ENCODE measurements at regions not wholly inside any gene's neighbourhood (a gene's known extent, or its start where the extent isn't known, plus 50 kb on each side); places are given as distances from the start of the nearest gene placed in this dataset.

- in situ Hi-C loops (cut with MboI; ENCODE audit: low sequenced_read_pairs in 4 of 4) = no loop called here
- DNase-seq = peak in 1 of 2 donors; percentile 4
These were observed 144.6 kb upstream of the PPP1R26 start for GRCh38 chr9:135334953-135335460.

GRCh38 chr9:135335691-135336181 is 143.8 kb upstream of the PPP1R26 start:
- Histone ChIP-seq H3K9me3 (no peaks in the 10 kb centered on the region), H3K4me1 (no peaks in the 10 kb centered on the region), H3K4me3 (no peak overlapping the region), H3K27ac (no peak overlapping the region), H3K27me3 (peaks cover 0 to 5% (median 0%) of the 10 kb centered on the region in 3 donors), H3K36me3 (no peaks in the 10 kb centered on the region)
- DNase-seq (peak in 1 of 2 donors; percentile 2), ATAC-seq (no peak)
- TF ChIP-seq CTCF (IDR thresholded peaks at IDR 0.05 in 4 of 5, conservative IDR thresholded peaks at IDR 0.05 in 1 of 5) = no peak
- TF ChIP-seq POLR2A (IDR thresholded peaks at IDR 0.05) = no peak
- in situ Hi-C loops (cut with MboI; ENCODE audit: low sequenced_read_pairs in 4 of 4) = no loop called here
- intact Hi-C loops (cut with DNase I; ENCODE audit: low total_unique reads) = no loop called here

More at GRCh38 chr9:135334953-135335460, 144.6 kb upstream of the PPP1R26 start:
- Histone ChIP-seq H3K9me3 (no peaks in the 10 kb centered on the region), H3K4me1 (no peaks in the 10 kb centered on the region), H3K27me3 (peaks cover 0 to 5% (median 0%) of the 10 kb centered on the region in 3 donors), H3K36me3 (no peaks in the 10 kb centered on the region), H3K4me3 (no peak overlapping the region), H3K27ac (no peak overlapping the region)
- TF ChIP-seq CTCF (IDR thresholded peaks at IDR 0.05 in 4 of 5, conservative IDR thresholded peaks at IDR 0.05 in 1 of 5) (no peak), POLR2A (IDR thresholded peaks at IDR 0.05) (no peak)
- intact Hi-C loops (cut with DNase I; ENCODE audit: low total_unique reads) = no loop called here
- ATAC-seq = no peak

GRCh38 chr9:135336722-135337527 is 142.7 kb upstream of the PPP1R26 start:
- Histone ChIP-seq H3K4me3 (no peak overlapping the region), H3K36me3 (no peaks in the 10 kb centered on the region), H3K27me3 (peaks cover 0 to 5% (median 0%) of the 10 kb centered on the region in 3 donors), H3K27ac (no peak overlapping the region), H3K4me1 (no peaks in the 10 kb centered on the region), H3K9me3 (no peaks in the 10 kb centered on the region)
- TF ChIP-seq CTCF (IDR thresholded peaks at IDR 0.05 in 4 of 5, conservative IDR thresholded peaks at IDR 0.05 in 1 of 5) (no peak), POLR2A (IDR thresholded peaks at IDR 0.05) (no peak)
- intact Hi-C loops (cut with DNase I; ENCODE audit: low total_unique reads) (no loop called here), in situ Hi-C loops (cut with MboI; ENCODE audit: low sequenced_read_pairs in 4 of 4) (no loop called here)
- DNase-seq (peak in 1 of 2 donors; percentile 5), ATAC-seq (no peak)

- DNase-seq = peak in 1 of 2 donors; percentile 2
- peaks cover 0 to 5% (median 2%) of the 10 kb centered on the region in 3 donors for H3K27me3 ChIP-seq
These were observed 141.0 kb upstream of the PPP1R26 start for GRCh38 chr9:135338546-135338945.

More at GRCh38 chr9:135338546-135338945, 141.0 kb upstream of the PPP1R26 start:
- no peak for ATAC-seq
- Histone ChIP-seq H3K4me1 (no peaks in the 10 kb centered on the region), H3K36me3 (no peaks in the 10 kb centered on the region), H3K27ac (no peak overlapping the region), H3K9me3 (no peaks in the 10 kb centered on the region), H3K4me3 (no peak overlapping the region)
- TF ChIP-seq POLR2A (IDR thresholded peaks at IDR 0.05) (no peak), CTCF (IDR thresholded peaks at IDR 0.05 in 4 of 5, conservative IDR thresholded peaks at IDR 0.05 in 1 of 5) (no peak)
- in situ Hi-C loops (cut with MboI; ENCODE audit: low sequenced_read_pairs in 4 of 4) = no loop called here
- intact Hi-C loops (cut with DNase I; ENCODE audit: low total_unique reads) = no loop called here

Data from gastrocnemius medialis (tissue), 4 donors.